ENCODE measurements at regions not wholly inside any gene's neighbourhood (a gene's known extent, or its start where the extent isn't known, plus 50 kb on each side); places are given as distances from the start of the nearest gene placed in this dataset.

- no peak for TF ChIP-seq CTCF (IDR thresholded peaks at IDR 0.05)
- no peak for TF ChIP-seq POLR2AphosphoS5 (IDR thresholded peaks at IDR 0.05)
- no peak for TF ChIP-seq POLR2A (IDR thresholded peaks at IDR 0.05)
Observed at GRCh38 chr7:156128496-156128895, 316.2 kb upstream of the SHH start.
